Activated CD4-positive, alpha-beta T cell treated with anti-CD3 and anti-CD28 coated beads for 48 hours (primary cell): ENCODE measurements at regions not wholly inside any gene's neighbourhood (a gene's known extent, or its start where the extent isn't known, plus 50 kb on each side); places are given as distances from the start of the nearest gene placed in this dataset.

Source experiments
- DNase-seq: peaks from one replicate; pipeline ENCODE4 v3.0.0-alpha.2; 2020

GRCh38 chr3:68448510-68449383 lies 483.6 kb downstream of the TAFA4 start:
- no peak for DNase-seq

GRCh38 chr3:68447885-68448284 lies 484.5 kb downstream of the TAFA4 start:
- DNase-seq = no peak

- no peak for DNase-seq
These were observed 491.3 kb downstream of the TAFA4 start for GRCh38 chr3:68441054-68441453.

GRCh38 chr3:68436619-68437401 lies 495.5 kb downstream of the TAFA4 start:
- no peak for DNase-seq

GRCh38 chr3:68428495-68428894 lies 503.9 kb downstream of the TAFA4 start:
- DNase-seq = no peak

- DNase-seq = no peak
These were observed 507.4 kb downstream of the TAFA4 start for GRCh38 chr3:68424796-68425460.

GRCh38 chr3:68408626-68409025 lies 523.7 kb downstream of the TAFA4 start:
- no peak for DNase-seq

GRCh38 chr3:68403741-68404140 lies 528.6 kb downstream of the TAFA4 start:
- DNase-seq = no peak

GRCh38 chr3:68402235-68402918 lies 530.0 kb downstream of the TAFA4 start:
- no peak for DNase-seq

GRCh38 chr3:68378631-68379030 lies 553.7 kb downstream of the TAFA4 start:
- DNase-seq = no peak

GRCh38 chr3:68373727-68374126 lies 558.6 kb downstream of the TAFA4 start:
- DNase-seq = no peak

GRCh38 chr3:68363796-68364195 lies 568.6 kb downstream of the TAFA4 start:
- no peak for DNase-seq

- DNase-seq = no peak
These were observed 571.9 kb downstream of the TAFA4 start for GRCh38 chr3:68360492-68360891.

- no peak for DNase-seq
These were observed 586.6 kb downstream of the TAFA4 start for GRCh38 chr3:68345781-68346180.

- DNase-seq = no peak
These were observed 589.9 kb downstream of the TAFA4 start for GRCh38 chr3:68342426-68342825.

GRCh38 chr3:68336042-68336441 lies 596.3 kb downstream of the TAFA4 start:
- no peak for DNase-seq

- DNase-seq = no peak
These were observed 597.9 kb downstream of the TAFA4 start for GRCh38 chr3:68334367-68334986.

- no peak for DNase-seq
These were observed 604.3 kb downstream of the TAFA4 start for GRCh38 chr3:68328049-68328448.

GRCh38 chr3:68315964-68316363 lies 616.4 kb downstream of the TAFA4 start:
- no peak for DNase-seq

GRCh38 chr3:68315546-68315945 lies 616.8 kb downstream of the TAFA4 start:
- no peak for DNase-seq

GRCh38 chr3:68306571-68306970 lies 625.8 kb downstream of the TAFA4 start:
- DNase-seq = peak; percentile 7

- DNase-seq = no peak
These were observed 636.9 kb downstream of the TAFA4 start for GRCh38 chr3:68295457-68295856.
